ENCODE measurements at regions not wholly inside any gene's neighbourhood (a gene's known extent, or its start where the extent isn't known, plus 50 kb on each side); places are given as distances from the start of the nearest gene placed in this dataset.

- Mint-ChIP-seq H3K4me3 (no peak overlapping the region), H3K4me1 (peaks cover 2% of the 10 kb centered on the region; the same call in 2 of the 3 replicates), H3K9me3 (peaks cover 8% of the 10 kb centered on the region; the same call in 2 of the 3 replicates), H3K27ac (no peak overlapping the region), H3K36me3 (ENCODE audit: low read depth) (peaks cover 5% of the 10 kb centered on the region), H3K27me3 (ENCODE audit: insufficient read depth, low read depth, poor library complexity) (peaks cover 3% of the 10 kb centered on the region)
- ATAC-seq (no peak), DNase-seq (ENCODE audit: low spot score) (peak; percentile 4)
- Histone ChIP-seq H3K27me3 (ENCODE audit: insufficient read depth) (no peaks in the 10 kb centered on the region), H3K79me2 (replicated peaks; ENCODE audit: insufficient read depth) (no peaks in the 10 kb centered on the region), H3K9me2 (ENCODE audit: insufficient read depth) (no peaks in the 10 kb centered on the region), H3K4me3 (no peak overlapping the region), H3K27ac (ENCODE audit: low read depth) (no peak overlapping the region), H3K4me2 (no peak overlapping the region), H4K20me1 (replicated peaks; ENCODE audit: insufficient read depth) (no peaks in the 10 kb centered on the region), H3K36me3 (ENCODE audit: insufficient read depth) (no peaks in the 10 kb centered on the region), H3K4me1 (ENCODE audit: insufficient read depth) (0 out of 2 replicates have a peak, but pooled peaks cover 4% of the 10 kb centered on the region), H3F3A (replicated peaks; ENCODE audit: low read depth) (no peaks in the 10 kb centered on the region), H2AFZ (no peak overlapping the region)
- TF ChIP-seq ETS1 (IDR thresholded peaks at IDR 0.05) (no peak), CTCF (conservative IDR thresholded peaks at IDR 0.05; ENCODE audit: low read depth in 2 of 2) (0 out of 4 replicates have a peak, but pooled peaks of 1 of the 2 experiments have one; percentile 9), CREB1 (CRISPR knock-in tag; IDR thresholded peaks at IDR 0.05; ENCODE audit: low read depth) (no peak)
Observed at GRCh38 chr12:11577658-11578260, 71.7 kb upstream of the ETV6 start.

- no peaks in the 10 kb centered on the region for H3K36me3 ChIP-seq (ENCODE audit: insufficient read depth)
- H3K4me1 ChIP-seq (ENCODE audit: insufficient read depth): 0 out of 2 replicates have a peak, but pooled peaks cover 4% of the 10 kb centered on the region
- no peak overlapping the region for H3K4me3 ChIP-seq
- H3K4me3 Mint-ChIP-seq: no peak overlapping the region
- no peaks in the 10 kb centered on the region for H3F3A ChIP-seq (replicated peaks; ENCODE audit: low read depth)
- no peaks in the 10 kb centered on the region for H3K9me2 ChIP-seq (ENCODE audit: insufficient read depth)
- H3K79me2 ChIP-seq (replicated peaks; ENCODE audit: insufficient read depth): no peaks in the 10 kb centered on the region
- no peak overlapping the region for H3K4me2 ChIP-seq
- DNase-seq (ENCODE audit: low spot score) (no peak), ATAC-seq (no peak)
- H2AFZ ChIP-seq: no peak overlapping the region
- peaks cover 5% of the 10 kb centered on the region for H3K36me3 Mint-ChIP-seq (ENCODE audit: low read depth)
- no peak overlapping the region for H3K27ac Mint-ChIP-seq
- H4K20me1 ChIP-seq (replicated peaks; ENCODE audit: insufficient read depth): no peaks in the 10 kb centered on the region
- H3K27me3 Mint-ChIP-seq (ENCODE audit: insufficient read depth, low read depth, poor library complexity): peaks cover 3% of the 10 kb centered on the region
- no peaks in the 10 kb centered on the region for H3K27me3 ChIP-seq (ENCODE audit: insufficient read depth)
- peaks cover 8% of the 10 kb centered on the region; the same call in 2 of the 3 replicates for H3K9me3 Mint-ChIP-seq
- peaks cover 2% of the 10 kb centered on the region; the same call in 2 of the 3 replicates for H3K4me1 Mint-ChIP-seq
- no peak overlapping the region for H3K27ac ChIP-seq (ENCODE audit: low read depth)
- no peak for TF ChIP-seq EZH2 (IDR thresholded peaks at IDR 0.05; ENCODE audit: low read depth, unreplicated experiment)
- no peak for TF ChIP-seq ZNF462 (CRISPR knock-in tag; IDR thresholded peaks at IDR 0.05)
- TF ChIP-seq CTCF (conservative IDR thresholded peaks at IDR 0.05; ENCODE audit: low read depth in 2 of 2): no peak
- no peak for TF ChIP-seq ZNF114 (CRISPR knock-in tag; IDR thresholded peaks at IDR 0.05)
Observed at GRCh38 chr12:11578461-11578993, 70.9 kb upstream of the ETV6 start.
